KMS-11 (cell line): ENCODE measurements at regions not wholly inside any gene's neighbourhood (a gene's known extent, or its start where the extent isn't known, plus 50 kb on each side); places are given as distances from the start of the nearest gene placed in this dataset.
"Not testable (repeated sequence)": the region's sequence is repeated elsewhere in the genome, so short reads cannot be mapped to it uniquely, and the experiment has no call there.

ENCODE experiments used
- H2AFZ ChIP-seq: fragments of 200-600 bp; sonication (generic); 2 replicates; pipeline ENCODE4 v1.6.1; 2016; ENCODE audit warnings: antibody characterized with exemption, mixed run types, low read depth
- H3K27ac ChIP-seq: fragments of 200-600 bp; sonication (generic); 2 replicates; pipeline ENCODE4 v1.6.1; 2016; ENCODE audit warnings: mild to moderate bottlenecking, mixed run types
- H3K27me3 ChIP-seq: fragments of 200-600 bp; sonication (generic); 2 replicates; pipeline ENCODE4 v1.6.1; 2017; ENCODE audit warnings: mild to moderate bottlenecking, low read depth, mixed run types, moderate library complexity; ENCODE audit not compliant: insufficient read depth
- H3K36me3 ChIP-seq: fragments of 200-600 bp; sonication (generic); 2 replicates; pipeline ENCODE4 v1.6.1; 2017; ENCODE audit warnings: mild to moderate bottlenecking, mixed run types; ENCODE audit not compliant: insufficient read depth
- H3K4me1 ChIP-seq: fragments of 200-600 bp; sonication (generic); 2 replicates; pipeline ENCODE4 v1.6.1; 2016; ENCODE audit warnings: mild to moderate bottlenecking, low read depth, mixed run types; ENCODE audit not compliant: poor library complexity, severe bottlenecking
- H3K4me2 ChIP-seq: fragments of 200-600 bp; sonication (generic); 2 replicates; pipeline ENCODE4 v1.7.0; 2016; ENCODE audit warnings: mild to moderate bottlenecking, mixed run types
- H3K4me3 ChIP-seq: fragments of 200-600 bp; sonication (generic); IDR thresholded peaks from 2 replicates; pipeline ENCODE4 v1.6.1; 2017; ENCODE audit warnings: low read depth, low read length, mixed read lengths; ENCODE audit not compliant: insufficient read depth
- H3K79me2 ChIP-seq: fragments of 200-600 bp; sonication (generic); 2 replicates; pipeline ENCODE4 v1.6.1; 2016; ENCODE audit warnings: low read depth, mixed run types; ENCODE audit not compliant: insufficient read depth
- H3K9ac ChIP-seq: fragments of 200-600 bp; sonication (generic); 2 replicates; pipeline ENCODE4 v1.6.1; 2016; ENCODE audit warnings: mild to moderate bottlenecking, mixed run types
- H4K20me1 ChIP-seq: fragments of 200-600 bp; sonication (generic); 2 replicates; pipeline ENCODE4 v1.6.1; 2016; ENCODE audit warnings: mild to moderate bottlenecking, mixed run types; ENCODE audit not compliant: insufficient read depth
- CTCF ChIP-seq: fragments of 200-600 bp; sonication (generic); conservative IDR thresholded peaks from 2 replicates; pipeline ENCODE4 v1.6.1; 2017; ENCODE audit warnings: low read depth, mild to moderate bottlenecking, antibody characterized with exemption, low read length, moderate library complexity, mixed read lengths

DNA sequence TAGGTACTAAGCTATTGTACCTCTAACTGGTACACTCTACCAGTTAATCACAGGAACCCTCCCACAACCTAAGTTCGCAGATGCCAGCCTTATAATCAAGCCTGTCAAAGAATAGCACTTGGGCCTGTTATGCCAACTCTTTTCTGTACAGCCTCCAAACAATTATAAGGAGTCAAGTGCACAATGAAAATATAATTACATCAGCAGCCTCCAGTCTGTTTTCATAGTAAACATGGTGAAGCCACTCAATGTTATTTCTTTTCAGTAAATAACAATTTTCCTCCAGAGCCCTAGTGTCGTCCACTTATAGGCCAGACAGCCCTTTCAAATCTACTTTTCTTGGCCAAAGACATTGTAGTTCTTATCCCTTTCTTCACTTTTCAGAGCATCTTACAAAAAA, 82.7 kb upstream of the CARMIL1 start:
- Histone ChIP-seq H3K4me1 (no peaks in the 10 kb centered on the region), H3K36me3 (no peaks in the 10 kb centered on the region), H3K9ac (no peak overlapping the region), H3K27ac (no peak overlapping the region), H3K27me3 (no peaks in the 10 kb centered on the region), H3K4me3 (no peak overlapping the region), H2AFZ (no peak overlapping the region), H3K79me2 (no peaks in the 10 kb centered on the region), H4K20me1 (no peaks in the 10 kb centered on the region), H3K4me2 (no peak overlapping the region)
- TF ChIP-seq CTCF: no peak

DNA sequence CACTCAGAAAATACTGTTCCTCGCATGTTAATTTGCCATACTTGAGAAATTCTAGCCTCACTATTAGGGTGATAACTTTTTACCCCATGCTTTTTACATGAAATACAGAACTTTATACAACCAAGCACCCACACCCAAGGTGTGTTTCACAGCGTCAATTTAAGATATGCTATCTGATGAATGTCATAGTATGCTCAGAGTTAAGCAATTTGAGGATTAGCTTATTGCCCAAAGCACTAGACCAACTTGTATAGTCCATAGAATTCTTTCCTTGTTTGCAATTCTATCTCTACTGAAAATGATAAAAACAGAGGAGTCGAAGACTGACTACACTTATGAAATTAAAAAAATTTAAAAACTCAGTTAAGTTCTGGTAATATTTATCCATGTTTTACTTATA, 82.1 kb upstream of the CARMIL1 start:
- Histone ChIP-seq H3K4me2 (no peak overlapping the region), H2AFZ (no peak overlapping the region), H3K4me3 (no peak overlapping the region), H3K36me3 (no peaks in the 10 kb centered on the region), H3K9ac (no peak overlapping the region), H4K20me1 (no peaks in the 10 kb centered on the region), H3K4me1 (no peaks in the 10 kb centered on the region), H3K79me2 (no peaks in the 10 kb centered on the region), H3K27me3 (no peaks in the 10 kb centered on the region), H3K27ac (no peak overlapping the region)
- no peak for TF ChIP-seq CTCF

GRCh38 chr6:25199544-25199943, 79.6 kb upstream of the CARMIL1 start:
- Histone ChIP-seq H3K9ac (no peak overlapping the region), H3K79me2 (no peaks in the 10 kb centered on the region), H3K36me3 (no peaks in the 10 kb centered on the region), H4K20me1 (no peaks in the 10 kb centered on the region), H3K27ac (no peak overlapping the region), H3K27me3 (no peaks in the 10 kb centered on the region), H2AFZ (no peak overlapping the region), H3K4me3 (no peak overlapping the region), H3K4me2 (no peak overlapping the region), H3K4me1 (no peaks in the 10 kb centered on the region)
- no peak for TF ChIP-seq CTCF

GRCh38 chr6:25202504-25202903, 76.7 kb upstream of the CARMIL1 start:
- Histone ChIP-seq H3K4me3 (no peak overlapping the region), H3K27me3 (no peaks in the 10 kb centered on the region), H3K27ac (no peak overlapping the region), H2AFZ (no peak overlapping the region), H4K20me1 (no peaks in the 10 kb centered on the region), H3K9ac (no peak overlapping the region), H3K79me2 (no peaks in the 10 kb centered on the region), H3K4me1 (no peaks in the 10 kb centered on the region), H3K4me2 (no peak overlapping the region), H3K36me3 (no peaks in the 10 kb centered on the region)
- no peak for TF ChIP-seq CTCF

- no peak for TF ChIP-seq CTCF
- no peak overlapping the region for H2AFZ ChIP-seq
- H3K27me3 ChIP-seq: no peaks in the 10 kb centered on the region
- H3K36me3 ChIP-seq: no peaks in the 10 kb centered on the region
- H3K4me2 ChIP-seq: no peak overlapping the region
- no peaks in the 10 kb centered on the region for H3K4me1 ChIP-seq
- no peaks in the 10 kb centered on the region for H3K79me2 ChIP-seq
- H4K20me1 ChIP-seq: no peaks in the 10 kb centered on the region
- H3K9ac ChIP-seq: no peak overlapping the region
- no peak overlapping the region for H3K4me3 ChIP-seq
- no peak overlapping the region for H3K27ac ChIP-seq
These were observed 73.5 kb upstream of the CARMIL1 start for GRCh38 chr6:25205629-25206028.

DNA sequence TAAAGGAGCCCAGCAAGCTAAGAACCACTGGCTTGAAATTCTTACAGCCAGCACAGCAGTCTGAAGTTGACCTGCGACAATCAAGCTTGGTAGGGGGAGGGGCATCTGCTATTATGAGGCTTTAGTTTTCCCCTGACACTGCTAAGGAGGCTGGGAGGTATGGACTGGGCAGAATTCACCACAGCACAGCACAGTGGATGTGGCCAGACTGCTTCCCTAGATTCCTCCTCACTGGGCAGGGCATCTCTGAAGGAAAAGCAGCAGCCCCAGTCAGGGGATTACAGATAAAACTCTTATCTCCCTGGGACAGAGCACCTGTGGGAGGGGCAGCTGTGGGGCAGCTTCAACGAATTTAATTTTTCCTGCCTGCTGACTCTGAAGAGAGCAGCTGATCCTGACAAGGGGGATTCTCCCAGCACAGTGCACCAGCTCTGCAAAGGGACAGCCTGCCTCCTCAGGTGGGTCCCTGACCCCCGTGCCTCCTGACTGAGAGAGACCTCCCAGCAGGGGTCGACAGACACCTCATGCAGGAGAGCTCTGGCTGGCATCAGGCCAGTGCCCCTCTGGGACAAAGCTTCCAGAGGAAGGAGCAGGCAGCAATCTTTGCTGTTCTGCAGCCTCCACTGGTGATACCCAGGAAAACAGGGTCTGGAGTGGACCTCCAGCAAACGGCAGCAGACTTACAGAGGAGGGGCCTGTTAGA, 71.6 kb upstream of the CARMIL1 start:
- not testable (repeated sequence) for H3K79me2 ChIP-seq, H3K36me3 ChIP-seq, H3K27me3 ChIP-seq, H3K27ac ChIP-seq, H2AFZ ChIP-seq, H3K4me3 ChIP-seq, H4K20me1 ChIP-seq, H3K4me1 ChIP-seq, H3K4me2 ChIP-seq, H3K9ac ChIP-seq
